ENCODE measurements at regions not wholly inside any gene's neighbourhood (a gene's known extent, or its start where the extent isn't known, plus 50 kb on each side); places are given as distances from the start of the nearest gene placed in this dataset.

- Histone ChIP-seq H3K36me3 (no peaks in the 10 kb centered on the region), H3K4me3 (no peak overlapping the region), H3K27me3 (replicated peaks) (no peaks in the 10 kb centered on the region), H3K4me1 (replicated peaks) (no peaks in the 10 kb centered on the region), H3K27ac (no peak overlapping the region), H3K9me3 (replicated peaks) (peaks cover 14% of the 10 kb centered on the region; the same call in 1 of the 2 replicates)
- no peak for DNase-seq (ENCODE audit: low read depth in 1 of 2, low spot score in 2 of 2)
Observed at GRCh38 chr6:23985015-23985414, 141.0 kb upstream of the NRSN1 start.

GRCh38 chr6:23989885-23990533 is 136.0 kb upstream of the NRSN1 start:
- no peaks in the 10 kb centered on the region for H3K27me3 ChIP-seq (replicated peaks)
- H3K9me3 ChIP-seq (replicated peaks): peaks cover 11% of the 10 kb centered on the region; the same call in 1 of the 2 replicates
- H3K4me1 ChIP-seq (replicated peaks): no peaks in the 10 kb centered on the region
- DNase-seq (ENCODE audit: low read depth in 1 of 2, low spot score in 2 of 2): no peak
- H3K36me3 ChIP-seq: no peaks in the 10 kb centered on the region
- no peak overlapping the region for H3K27ac ChIP-seq
- H3K4me3 ChIP-seq: no peak overlapping the region

DNA sequence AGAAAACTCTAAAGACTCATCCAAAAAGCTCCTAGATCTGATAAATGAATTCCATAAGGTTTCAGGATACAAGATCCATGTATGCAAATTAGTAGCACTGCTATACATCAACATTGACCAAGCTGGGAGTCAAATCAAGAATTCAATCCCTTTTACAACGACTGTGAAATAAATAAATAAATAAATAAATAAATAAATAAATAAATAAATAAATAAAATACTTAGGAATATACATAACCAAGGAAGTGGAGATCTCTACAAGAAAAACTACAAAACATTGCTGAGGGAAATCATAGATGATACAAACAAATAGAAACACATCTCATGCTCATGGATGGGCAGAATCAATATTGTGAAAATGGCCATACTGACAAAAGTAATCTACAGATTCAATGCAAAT is 132.0 kb upstream of the NRSN1 start:
- H3K4me3 ChIP-seq: no peak overlapping the region
- no peaks in the 10 kb centered on the region; the same call in 1 of the 2 replicates for H3K9me3 ChIP-seq (replicated peaks)
- DNase-seq (ENCODE audit: low read depth in 1 of 2, low spot score in 2 of 2): no peak
- H3K4me1 ChIP-seq (replicated peaks): no peaks in the 10 kb centered on the region
- H3K27ac ChIP-seq: no peak overlapping the region
- H3K36me3 ChIP-seq: no peaks in the 10 kb centered on the region
- no peaks in the 10 kb centered on the region for H3K27me3 ChIP-seq (replicated peaks)

DNA sequence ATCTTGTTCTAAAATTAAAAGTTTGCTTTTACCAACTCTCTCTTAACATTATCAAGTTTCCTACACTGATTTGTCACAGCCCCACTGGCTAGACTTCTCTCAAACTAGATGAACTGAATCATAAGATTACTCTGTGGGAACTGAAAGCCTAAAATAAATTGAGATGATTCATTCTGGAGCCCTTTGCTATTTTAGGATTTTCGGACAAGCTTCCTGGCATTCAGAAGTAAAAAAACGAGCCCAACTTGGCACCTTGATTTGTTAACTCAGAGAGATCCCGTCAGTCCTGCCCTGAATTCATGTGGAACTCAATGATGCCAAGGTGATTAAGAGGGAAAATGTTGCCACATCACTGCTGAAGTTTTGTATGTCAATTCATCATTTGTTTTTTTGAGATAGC is 122.0 kb upstream of the NRSN1 start:
- DNase-seq (ENCODE audit: low read depth in 1 of 2, low spot score in 2 of 2): no peak
- H3K4me3 ChIP-seq: no peak overlapping the region
- H3K27me3 ChIP-seq (replicated peaks): no peaks in the 10 kb centered on the region
- H3K36me3 ChIP-seq: no peaks in the 10 kb centered on the region
- no peaks in the 10 kb centered on the region for H3K4me1 ChIP-seq (replicated peaks)
- no peaks in the 10 kb centered on the region; the same call in 1 of the 2 replicates for H3K9me3 ChIP-seq (replicated peaks)
- no peak overlapping the region for H3K27ac ChIP-seq

GRCh38 chr6:24004659-24005058 is 121.4 kb upstream of the NRSN1 start:
- Histone ChIP-seq H3K4me3 (no peak overlapping the region), H3K4me1 (replicated peaks) (no peaks in the 10 kb centered on the region), H3K9me3 (replicated peaks) (no peaks in the 10 kb centered on the region; the same call in 1 of the 2 replicates), H3K36me3 (no peaks in the 10 kb centered on the region), H3K27me3 (replicated peaks) (no peaks in the 10 kb centered on the region), H3K27ac (no peak overlapping the region)
- no peak for DNase-seq (ENCODE audit: low read depth in 1 of 2, low spot score in 2 of 2)

DNA sequence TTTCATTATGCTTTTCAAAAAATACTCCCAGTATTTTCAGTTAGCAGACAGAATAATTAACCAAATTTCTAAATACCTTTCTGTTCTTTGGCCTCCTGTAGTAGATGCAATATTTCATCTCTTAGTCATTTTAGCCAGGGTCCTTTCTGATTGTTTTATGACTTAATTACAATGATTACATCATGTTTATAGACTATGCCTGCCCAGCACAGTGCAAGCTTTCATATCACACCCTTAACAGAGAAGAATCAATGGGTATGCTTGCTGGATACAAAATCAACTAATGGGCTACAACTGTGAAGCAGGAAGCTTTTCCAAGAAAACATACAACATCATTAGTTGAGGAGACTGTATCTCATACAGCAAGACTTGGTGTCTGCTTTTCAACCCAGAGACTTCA is 119.8 kb upstream of the NRSN1 start:
- Histone ChIP-seq H3K4me1 (replicated peaks) (no peaks in the 10 kb centered on the region), H3K4me3 (no peak overlapping the region), H3K36me3 (no peaks in the 10 kb centered on the region), H3K9me3 (replicated peaks) (no peaks in the 10 kb centered on the region; the same call in 1 of the 2 replicates), H3K27me3 (replicated peaks) (no peaks in the 10 kb centered on the region), H3K27ac (no peak overlapping the region)
- no peak for DNase-seq (ENCODE audit: low read depth in 1 of 2, low spot score in 2 of 2)

DNA sequence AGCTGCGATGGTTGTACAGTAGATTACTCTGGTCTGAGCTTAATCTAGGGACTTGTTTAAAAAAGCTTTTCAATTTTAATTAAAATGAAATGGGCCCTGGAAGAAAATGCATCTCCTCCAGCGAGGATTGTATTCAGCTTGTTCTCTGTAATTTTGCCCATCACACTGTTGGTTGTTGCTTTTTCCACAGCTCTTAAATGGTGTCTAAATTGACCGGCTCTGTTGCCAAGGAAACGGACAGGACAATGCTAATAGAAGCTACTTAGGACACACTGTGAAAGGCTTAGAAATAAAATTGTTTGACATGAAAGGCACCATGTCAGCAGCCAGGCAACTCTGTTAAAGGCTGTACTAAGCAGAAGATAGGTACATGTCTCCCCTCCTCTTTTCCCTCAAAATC is 116.7 kb upstream of the NRSN1 start:
- no peak for DNase-seq (ENCODE audit: low read depth in 1 of 2, low spot score in 2 of 2)
- Histone ChIP-seq H3K4me1 (replicated peaks) (no peaks in the 10 kb centered on the region), H3K4me3 (no peak overlapping the region), H3K27me3 (replicated peaks) (no peaks in the 10 kb centered on the region), H3K9me3 (replicated peaks) (no peaks in the 10 kb centered on the region; the same call in none of the 2 replicates), H3K36me3 (no peaks in the 10 kb centered on the region), H3K27ac (no peak overlapping the region)

DNA sequence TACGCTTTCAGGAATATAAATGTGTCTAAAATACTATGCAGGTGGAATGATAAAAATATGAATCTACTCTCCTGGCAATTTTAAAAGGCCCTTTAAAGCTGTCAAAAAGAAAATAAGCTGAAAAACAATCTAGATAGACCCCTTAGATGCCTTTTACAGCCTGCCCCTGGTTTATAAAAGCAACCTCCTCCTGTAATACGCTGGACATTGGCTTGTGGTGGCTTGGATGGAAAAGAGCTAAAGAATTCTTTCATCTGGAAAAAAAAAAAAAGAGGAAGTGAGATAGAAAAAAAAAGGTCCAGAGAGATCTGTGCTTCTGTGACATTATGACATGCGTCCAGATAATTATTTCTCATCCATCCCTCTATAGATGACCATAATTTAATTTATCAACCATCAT is 115.9 kb upstream of the NRSN1 start:
- DNase-seq (ENCODE audit: low read depth in 1 of 2, low spot score in 2 of 2): no peak
- no peaks in the 10 kb centered on the region for H3K4me1 ChIP-seq (replicated peaks)
- no peaks in the 10 kb centered on the region for H3K36me3 ChIP-seq
- no peaks in the 10 kb centered on the region for H3K27me3 ChIP-seq (replicated peaks)
- H3K9me3 ChIP-seq (replicated peaks): no peaks in the 10 kb centered on the region; the same call in none of the 2 replicates
- H3K4me3 ChIP-seq: no peak overlapping the region
- H3K27ac ChIP-seq: no peak overlapping the region

DNA sequence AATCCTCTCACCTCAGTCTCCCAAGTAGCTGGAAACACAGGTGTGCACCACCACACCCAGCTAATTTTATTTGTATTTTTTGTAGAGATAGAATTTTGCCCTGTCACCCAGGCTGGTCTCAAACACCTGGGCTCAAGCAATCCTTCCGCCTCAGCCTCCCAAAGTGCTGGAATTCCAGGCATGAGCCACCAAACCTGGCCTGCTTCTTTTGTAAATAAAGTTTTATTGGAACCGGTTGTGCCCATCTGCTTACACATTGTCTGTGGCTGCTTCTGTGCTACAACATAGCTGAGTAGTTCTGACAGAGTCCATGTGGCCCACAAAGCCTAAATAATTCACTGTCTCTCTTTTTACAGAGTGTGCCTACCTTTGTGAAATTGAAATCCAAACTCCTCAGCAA is 109.7 kb upstream of the NRSN1 start:
- no peaks in the 10 kb centered on the region for H3K4me1 ChIP-seq (replicated peaks)
- no peak overlapping the region for H3K27ac ChIP-seq
- DNase-seq (ENCODE audit: low read depth in 1 of 2, low spot score in 2 of 2): no peak
- H3K36me3 ChIP-seq: no peaks in the 10 kb centered on the region
- no peak overlapping the region for H3K4me3 ChIP-seq
- peaks cover 4% of the 10 kb centered on the region; the same call in 1 of the 2 replicates for H3K9me3 ChIP-seq (replicated peaks)
- H3K27me3 ChIP-seq (replicated peaks): no peaks in the 10 kb centered on the region

DNA sequence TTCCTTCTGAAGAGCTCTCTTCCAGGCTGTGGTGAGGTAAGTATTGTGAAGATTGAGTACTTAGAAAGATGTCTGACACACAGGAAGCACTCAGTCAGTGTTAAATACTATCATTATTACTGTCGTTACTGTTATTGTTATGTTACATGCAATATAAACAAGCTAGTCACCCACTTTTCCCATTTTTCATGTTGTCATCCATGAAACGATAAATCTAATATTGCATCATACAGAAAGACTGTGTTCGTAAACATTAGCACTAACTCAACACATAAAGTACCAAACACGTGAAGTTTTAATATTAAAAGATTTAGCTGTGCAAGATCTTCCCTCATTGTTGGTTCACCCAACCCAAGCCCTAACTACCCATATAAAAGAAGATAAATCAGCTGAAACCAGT is 109.2 kb upstream of the NRSN1 start:
- H3K27ac ChIP-seq: no peak overlapping the region
- DNase-seq (ENCODE audit: low read depth in 1 of 2, low spot score in 2 of 2): no peak
- H3K4me3 ChIP-seq: no peak overlapping the region
- no peaks in the 10 kb centered on the region for H3K36me3 ChIP-seq
- peaks cover 4% of the 10 kb centered on the region; the same call in 1 of the 2 replicates for H3K9me3 ChIP-seq (replicated peaks)
- H3K27me3 ChIP-seq (replicated peaks): no peaks in the 10 kb centered on the region
- H3K4me1 ChIP-seq (replicated peaks): no peaks in the 10 kb centered on the region

DNA sequence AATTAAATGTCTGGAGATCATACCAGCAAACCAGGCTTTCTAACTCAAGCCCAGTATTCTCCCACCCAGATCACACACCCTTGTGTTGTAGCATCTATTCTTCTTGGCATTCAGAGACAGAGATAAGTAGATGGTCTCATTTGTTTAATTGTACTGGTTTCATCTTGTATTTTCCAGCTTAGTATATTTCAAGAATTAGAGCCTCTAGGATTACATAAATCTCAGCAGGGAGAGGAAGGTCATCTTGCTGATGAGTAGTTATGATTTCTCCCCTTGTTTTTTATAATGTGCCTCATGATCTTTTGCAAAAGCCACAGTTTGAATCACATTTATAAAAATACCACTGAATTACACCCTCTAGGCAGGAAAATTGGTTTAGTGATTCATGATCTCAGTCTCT is 106.6 kb upstream of the NRSN1 start:
- no peak for DNase-seq (ENCODE audit: low read depth in 1 of 2, low spot score in 2 of 2)
- Histone ChIP-seq H3K9me3 (replicated peaks) (peaks cover 4% of the 10 kb centered on the region; the same call in 1 of the 2 replicates), H3K4me1 (replicated peaks) (no peaks in the 10 kb centered on the region)

GRCh38 chr6:24019830-24020229 is 106.2 kb upstream of the NRSN1 start:
- H3K4me3 ChIP-seq: no peak overlapping the region
- no peak for DNase-seq (ENCODE audit: low read depth in 1 of 2, low spot score in 2 of 2)
- H3K27ac ChIP-seq: no peak overlapping the region
- no peaks in the 10 kb centered on the region for H3K27me3 ChIP-seq (replicated peaks)
- peaks cover 4% of the 10 kb centered on the region; the same call in 1 of the 2 replicates for H3K9me3 ChIP-seq (replicated peaks)
- H3K36me3 ChIP-seq: no peaks in the 10 kb centered on the region
- no peaks in the 10 kb centered on the region for H3K4me1 ChIP-seq (replicated peaks)

More for the DNA sequence above, 106.6 kb upstream of the NRSN1 start:
- no peaks in the 10 kb centered on the region for H3K27me3 ChIP-seq (replicated peaks)
- H3K4me3 ChIP-seq: no peak overlapping the region
- no peaks in the 10 kb centered on the region for H3K36me3 ChIP-seq
- no peak overlapping the region for H3K27ac ChIP-seq

DNA sequence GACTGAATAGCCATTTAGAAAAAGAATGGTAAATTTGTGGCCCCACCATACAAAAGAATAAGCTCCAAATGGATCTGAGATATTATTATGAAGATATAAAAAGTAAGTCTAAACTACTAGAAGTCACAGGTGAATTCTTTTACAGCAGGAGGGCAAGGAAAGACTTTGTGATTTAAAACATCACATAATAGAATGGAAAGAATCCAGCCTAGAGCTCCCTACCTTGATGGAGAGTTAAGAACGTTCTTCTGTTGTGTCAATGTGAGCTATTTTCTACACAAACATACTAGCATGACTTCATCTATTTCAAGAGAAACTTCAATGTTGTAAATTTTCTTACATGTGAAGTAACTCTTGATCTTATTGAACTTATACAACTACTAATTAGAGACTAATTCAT is 100.0 kb upstream of the NRSN1 start:
- H3K4me3 ChIP-seq: no peak overlapping the region
- H3K36me3 ChIP-seq: no peaks in the 10 kb centered on the region
- H3K27me3 ChIP-seq (replicated peaks): no peaks in the 10 kb centered on the region
- H3K9me3 ChIP-seq (replicated peaks): 0 out of 2 replicates have a peak, but pooled peaks cover 2% of the 10 kb centered on the region
- H3K4me1 ChIP-seq (replicated peaks): no peaks in the 10 kb centered on the region
- no peak overlapping the region for H3K27ac ChIP-seq
- no peak for DNase-seq (ENCODE audit: low read depth in 1 of 2, low spot score in 2 of 2)

DNA sequence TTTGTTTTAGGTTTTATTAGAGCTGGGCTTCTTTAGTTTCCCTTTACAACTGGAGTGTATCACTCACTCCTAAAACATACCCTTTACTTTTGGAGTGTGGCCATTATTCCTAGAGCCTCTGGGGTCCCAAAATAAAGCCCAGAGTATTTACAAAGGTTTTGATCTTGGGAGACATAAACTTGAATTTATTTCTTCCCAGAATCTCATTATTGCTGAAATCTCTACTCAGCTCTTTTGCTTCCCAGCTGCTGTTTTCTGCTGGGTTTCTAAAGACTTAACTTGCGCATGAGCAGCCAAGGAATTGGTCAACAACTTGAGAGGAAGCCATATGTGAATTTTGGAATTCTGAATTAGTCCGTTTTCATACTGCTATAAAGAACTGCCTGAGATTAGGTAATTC is 94.5 kb upstream of the NRSN1 start:
- Histone ChIP-seq H3K27me3 (replicated peaks) (no peaks in the 10 kb centered on the region), H3K36me3 (no peaks in the 10 kb centered on the region), H3K4me3 (no peak overlapping the region), H3K9me3 (replicated peaks) (peaks cover 6% of the 10 kb centered on the region; the same call in 1 of the 2 replicates), H3K27ac (no peak overlapping the region), H3K4me1 (replicated peaks) (no peaks in the 10 kb centered on the region)
- DNase-seq (ENCODE audit: low read depth in 1 of 2, low spot score in 2 of 2): no peak

Data from SJSA1 (cell line).